ENCODE measurements at regions not wholly inside any gene's neighbourhood (a gene's known extent, or its start where the extent isn't known, plus 50 kb on each side); places are given as distances from the start of the nearest gene placed in this dataset.
"Not testable (repeated sequence)": the region's sequence is repeated elsewhere in the genome, so short reads cannot be mapped to it uniquely, and the experiment has no call there.

- peaks cover 13% of the 10 kb centered on the region for H3K4me1 ChIP-seq (ENCODE audit: insufficient read depth, low read length)
- H3K27me3 ChIP-seq (ENCODE audit: control insufficient read depth in 1 of 2, insufficient read depth in 2 of 2, low read length in 2 of 2), result no peaks in the 10 kb centered on the region
- no peaks in the 10 kb centered on the region for H3K36me3 ChIP-seq (ENCODE audit: insufficient read depth, low read length)
- H3K9ac ChIP-seq (ENCODE audit: low read length), result no peak overlapping the region
- H3K4me3 ChIP-seq (ENCODE audit: low read depth in 1 of 2, low read length in 2 of 2), result no peak overlapping the region
- no peak overlapping the region for H3K27ac ChIP-seq (ENCODE audit: low read depth, low read length)
- H3K9me3 ChIP-seq (ENCODE audit: low read length), result no peaks in the 10 kb centered on the region
These were observed 50.9 kb upstream of the MITF start for GRCh38 chr3:69688400-69688799.

GRCh38 chr3:69687641-69688040 is 51.6 kb upstream of the MITF start:
- no peak overlapping the region for H3K27ac ChIP-seq (ENCODE audit: low read depth, low read length)
- no peak overlapping the region for H3K4me3 ChIP-seq (ENCODE audit: low read depth in 1 of 2, low read length in 2 of 2)
- no peaks in the 10 kb centered on the region for H3K27me3 ChIP-seq (ENCODE audit: control insufficient read depth in 1 of 2, insufficient read depth in 2 of 2, low read length in 2 of 2)
- no peaks in the 10 kb centered on the region for H3K36me3 ChIP-seq (ENCODE audit: insufficient read depth, low read length)
- no peak overlapping the region for H3K9ac ChIP-seq (ENCODE audit: low read length)
- H3K9me3 ChIP-seq (ENCODE audit: low read length), result no peaks in the 10 kb centered on the region
- H3K4me1 ChIP-seq (ENCODE audit: insufficient read depth, low read length), result peaks cover 20% of the 10 kb centered on the region

- no peaks in the 10 kb centered on the region for H3K27me3 ChIP-seq (ENCODE audit: control insufficient read depth in 1 of 2, insufficient read depth in 2 of 2, low read length in 2 of 2)
- H3K4me1 ChIP-seq (ENCODE audit: insufficient read depth, low read length), result peaks cover 17% of the 10 kb centered on the region
- no peak overlapping the region for H3K9ac ChIP-seq (ENCODE audit: low read length)
- no peak overlapping the region for H3K4me3 ChIP-seq (ENCODE audit: low read depth in 1 of 2, low read length in 2 of 2)
- no peak overlapping the region for H3K27ac ChIP-seq (ENCODE audit: low read depth, low read length)
- H3K36me3 ChIP-seq (ENCODE audit: insufficient read depth, low read length), result no peaks in the 10 kb centered on the region
- H3K9me3 ChIP-seq (ENCODE audit: low read length), result no peaks in the 10 kb centered on the region
These were observed 53.2 kb upstream of the MITF start for GRCh38 chr3:69686056-69686455.

- Histone ChIP-seq H3K4me1 (ENCODE audit: insufficient read depth, low read length) (peaks cover 13% of the 10 kb centered on the region), H3K27me3 (ENCODE audit: control insufficient read depth in 1 of 2, insufficient read depth in 2 of 2, low read length in 2 of 2) (no peaks in the 10 kb centered on the region), H3K4me3 (ENCODE audit: low read depth in 1 of 2, low read length in 2 of 2) (no peak overlapping the region), H3K9me3 (ENCODE audit: low read length) (no peaks in the 10 kb centered on the region), H3K9ac (ENCODE audit: low read length) (no peak overlapping the region), H3K27ac (ENCODE audit: low read depth, low read length) (no peak overlapping the region), H3K36me3 (ENCODE audit: insufficient read depth, low read length) (no peaks in the 10 kb centered on the region)
These were observed 54.8 kb upstream of the MITF start for GRCh38 chr3:69684309-69684961.

DNA sequence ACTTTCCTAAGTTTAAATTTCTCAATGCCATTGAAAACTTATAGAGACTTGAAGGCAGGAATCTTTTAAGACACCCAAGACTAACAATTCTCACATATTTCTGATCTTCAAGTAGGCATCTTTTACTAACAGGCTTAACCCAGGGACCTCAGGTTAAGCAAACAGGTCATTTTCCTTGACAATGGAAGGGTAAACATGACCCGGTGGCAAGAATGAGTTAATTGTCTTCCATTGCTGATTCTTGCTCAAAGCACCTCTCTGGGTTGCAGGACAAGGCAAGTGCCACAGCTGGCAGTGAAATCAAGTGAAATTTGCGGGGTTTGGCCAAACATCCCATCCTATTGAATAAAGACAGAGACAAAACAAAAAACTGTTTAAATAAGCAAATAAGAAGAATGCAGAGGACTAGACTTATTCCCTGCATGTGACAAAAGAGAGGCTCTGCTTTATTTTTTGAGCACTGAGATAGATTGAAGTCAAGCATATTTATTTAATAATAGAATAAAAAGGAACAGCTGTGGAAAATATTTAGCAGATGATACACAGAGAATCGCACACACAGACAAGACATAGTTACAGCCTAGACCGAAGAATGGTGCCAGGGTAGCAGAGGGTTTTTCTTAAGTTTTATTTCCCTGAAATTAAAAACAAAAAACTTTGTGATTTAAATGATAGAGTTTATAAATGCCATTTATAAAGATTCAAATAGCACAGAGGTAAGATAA is 56.0 kb upstream of the MITF start:
- Histone ChIP-seq H3K27ac (ENCODE audit: low read depth, low read length) (no peak overlapping the region), H3K36me3 (ENCODE audit: insufficient read depth, low read length) (no peaks in the 10 kb centered on the region), H3K4me1 (ENCODE audit: insufficient read depth, low read length) (peaks cover 13% of the 10 kb centered on the region), H3K9me3 (ENCODE audit: low read length) (no peaks in the 10 kb centered on the region), H3K4me3 (ENCODE audit: low read depth in 1 of 2, low read length in 2 of 2) (no peak overlapping the region), H3K9ac (ENCODE audit: low read length) (no peak overlapping the region), H3K27me3 (ENCODE audit: control insufficient read depth in 1 of 2, insufficient read depth in 2 of 2, low read length in 2 of 2) (no peaks in the 10 kb centered on the region)

- not testable (repeated sequence) for H3K4me3 ChIP-seq (ENCODE audit: low read depth in 1 of 2, low read length in 2 of 2); H3K36me3 ChIP-seq (ENCODE audit: insufficient read depth, low read length); H3K27me3 ChIP-seq (ENCODE audit: control insufficient read depth in 1 of 2, insufficient read depth in 2 of 2, low read length in 2 of 2); H3K9ac ChIP-seq (ENCODE audit: low read length); H3K27ac ChIP-seq (ENCODE audit: low read depth, low read length); H3K9me3 ChIP-seq (ENCODE audit: low read length); H3K4me1 ChIP-seq (ENCODE audit: insufficient read depth, low read length)
These were observed 61.8 kb upstream of the MITF start for GRCh38 chr3:69677456-69677855.

DNA sequence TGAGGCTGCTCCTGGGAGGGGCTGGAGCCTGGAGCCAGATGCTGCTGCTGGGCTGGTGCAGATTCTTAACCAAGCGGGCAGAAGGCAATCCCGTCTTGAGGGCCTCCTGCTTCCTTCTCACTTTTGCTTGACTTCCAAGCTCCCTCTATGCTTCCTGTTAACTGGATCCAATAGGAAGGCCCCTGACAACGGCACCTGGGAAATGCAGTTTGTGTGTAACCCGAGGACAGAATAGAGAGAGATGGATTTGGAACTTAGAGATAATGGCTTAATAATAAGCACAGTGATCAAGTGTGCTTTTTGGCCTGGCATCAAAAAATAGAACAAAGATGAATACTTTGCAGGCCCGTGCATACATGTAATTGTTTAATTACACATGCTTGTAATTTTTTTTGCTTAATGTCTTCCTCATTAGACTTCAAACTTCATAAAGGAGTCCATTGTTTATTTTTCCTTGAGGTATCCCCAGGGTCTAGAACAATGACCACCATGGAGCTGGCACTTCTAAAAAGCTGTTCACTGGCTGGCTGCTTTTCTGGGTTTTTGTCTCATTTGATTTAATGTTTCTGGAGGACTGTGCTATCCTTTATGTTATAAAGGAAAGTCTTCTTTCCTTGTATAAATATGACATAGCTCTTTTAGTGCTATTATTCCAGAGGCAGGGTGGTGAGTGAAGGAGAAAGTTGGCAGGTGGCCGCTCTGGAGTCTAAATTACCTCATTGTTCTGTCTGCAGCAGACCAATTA is 63.3 kb upstream of the MITF start:
- H3K36me3 ChIP-seq (ENCODE audit: insufficient read depth, low read length), result no peaks in the 10 kb centered on the region
- H3K9ac ChIP-seq (ENCODE audit: low read length), result no peak overlapping the region
- H3K4me3 ChIP-seq (ENCODE audit: low read depth in 1 of 2, low read length in 2 of 2), result no peak overlapping the region
- H3K27me3 ChIP-seq (ENCODE audit: control insufficient read depth in 1 of 2, insufficient read depth in 2 of 2, low read length in 2 of 2), result no peaks in the 10 kb centered on the region
- H3K4me1 ChIP-seq (ENCODE audit: insufficient read depth, low read length), result no peaks in the 10 kb centered on the region
- H3K27ac ChIP-seq (ENCODE audit: low read depth, low read length), result no peak overlapping the region
- H3K9me3 ChIP-seq (ENCODE audit: low read length), result no peaks in the 10 kb centered on the region

- Histone ChIP-seq H3K27ac (ENCODE audit: low read depth, low read length) (no peak overlapping the region), H3K4me3 (ENCODE audit: low read depth in 1 of 2, low read length in 2 of 2) (no peak overlapping the region), H3K9me3 (ENCODE audit: low read length) (no peaks in the 10 kb centered on the region), H3K27me3 (ENCODE audit: control insufficient read depth in 1 of 2, insufficient read depth in 2 of 2, low read length in 2 of 2) (no peaks in the 10 kb centered on the region), H3K36me3 (ENCODE audit: insufficient read depth, low read length) (no peaks in the 10 kb centered on the region), H3K4me1 (ENCODE audit: insufficient read depth, low read length) (no peaks in the 10 kb centered on the region), H3K9ac (ENCODE audit: low read length) (no peak overlapping the region)
These were observed 64.5 kb upstream of the MITF start for GRCh38 chr3:69674752-69675151.

DNA sequence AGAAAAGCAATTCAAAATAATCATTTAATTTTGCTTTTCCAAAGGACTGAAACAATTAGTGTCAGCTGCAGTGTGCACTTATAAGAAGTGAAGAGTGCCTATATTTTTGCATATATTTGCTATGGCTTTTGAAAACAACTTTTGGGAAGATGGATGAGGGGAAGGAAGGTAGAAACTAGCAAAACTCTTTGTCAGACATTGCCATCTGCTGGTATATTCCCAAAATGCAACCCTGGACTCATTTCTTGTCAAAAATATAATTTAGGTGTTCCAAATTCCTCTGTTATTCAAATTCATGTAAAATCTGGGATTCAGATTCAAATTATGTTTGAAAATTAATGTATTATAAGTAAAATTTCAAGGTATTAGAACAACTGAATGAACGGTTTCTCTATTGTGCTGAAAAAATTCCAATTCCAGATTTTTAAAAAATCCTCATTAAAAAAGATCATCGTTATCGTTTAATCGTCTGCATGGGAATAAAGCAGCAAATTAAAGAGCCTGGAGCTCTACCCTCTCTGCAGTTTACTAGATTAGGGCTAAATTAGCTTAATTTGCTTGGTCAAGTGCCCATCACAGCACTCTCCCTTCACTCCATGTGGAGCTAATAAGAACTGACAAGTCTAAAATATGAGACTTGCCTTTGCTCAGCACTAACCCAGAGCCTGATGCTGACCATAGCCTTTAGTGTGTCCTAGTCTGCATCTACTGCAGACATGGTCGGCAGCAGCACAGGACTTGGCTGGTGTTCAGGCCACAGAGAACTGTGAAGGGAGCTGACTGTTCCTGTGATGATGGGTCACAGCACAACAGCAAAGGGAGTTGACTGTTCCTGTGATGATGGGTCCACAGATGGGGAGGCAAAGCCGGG is 67.9 kb upstream of the MITF start:
- no peak overlapping the region for H3K4me3 ChIP-seq (ENCODE audit: low read depth in 1 of 2, low read length in 2 of 2)
- no peak overlapping the region for H3K27ac ChIP-seq (ENCODE audit: low read depth, low read length)
- H3K36me3 ChIP-seq (ENCODE audit: insufficient read depth, low read length), result no peaks in the 10 kb centered on the region
- H3K9me3 ChIP-seq (ENCODE audit: low read length), result no peaks in the 10 kb centered on the region
- H3K27me3 ChIP-seq (ENCODE audit: control insufficient read depth in 1 of 2, insufficient read depth in 2 of 2, low read length in 2 of 2), result no peaks in the 10 kb centered on the region
- H3K9ac ChIP-seq (ENCODE audit: low read length), result no peak overlapping the region
- no peaks in the 10 kb centered on the region for H3K4me1 ChIP-seq (ENCODE audit: insufficient read depth, low read length)

DNA sequence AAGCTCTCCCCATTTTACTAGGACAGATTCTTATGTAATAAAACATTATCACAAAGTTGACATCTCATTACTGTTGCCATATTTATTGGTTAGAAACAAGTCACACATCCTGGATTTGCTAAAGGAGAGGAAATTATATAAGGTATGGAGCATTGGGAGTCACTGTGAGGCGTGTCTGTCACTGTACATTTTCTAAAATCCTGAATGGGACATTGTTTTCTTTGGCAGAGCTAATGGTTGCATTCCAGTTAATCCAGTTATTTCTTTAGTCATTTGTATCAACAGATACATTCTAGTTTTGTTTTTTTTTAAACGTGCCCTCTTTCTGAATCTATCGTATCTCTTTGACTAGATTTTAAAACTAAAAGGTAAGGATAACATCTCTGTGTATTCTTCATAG is 70.2 kb upstream of the MITF start:
- H3K9ac ChIP-seq (ENCODE audit: low read length), result no peak overlapping the region
- H3K36me3 ChIP-seq (ENCODE audit: insufficient read depth, low read length), result no peaks in the 10 kb centered on the region
- no peak overlapping the region for H3K27ac ChIP-seq (ENCODE audit: low read depth, low read length)
- H3K27me3 ChIP-seq (ENCODE audit: control insufficient read depth in 1 of 2, insufficient read depth in 2 of 2, low read length in 2 of 2), result no peaks in the 10 kb centered on the region
- no peaks in the 10 kb centered on the region for H3K9me3 ChIP-seq (ENCODE audit: low read length)
- H3K4me1 ChIP-seq (ENCODE audit: insufficient read depth, low read length), result peaks cover 6% of the 10 kb centered on the region
- H3K4me3 ChIP-seq (ENCODE audit: low read depth in 1 of 2, low read length in 2 of 2), result no peak overlapping the region

All from muscle layer of colon (tissue), 2 donors.